ENCODE measurements at regions not wholly inside any gene's neighbourhood (a gene's known extent, or its start where the extent isn't known, plus 50 kb on each side); places are given as distances from the start of the nearest gene placed in this dataset.

DNA sequence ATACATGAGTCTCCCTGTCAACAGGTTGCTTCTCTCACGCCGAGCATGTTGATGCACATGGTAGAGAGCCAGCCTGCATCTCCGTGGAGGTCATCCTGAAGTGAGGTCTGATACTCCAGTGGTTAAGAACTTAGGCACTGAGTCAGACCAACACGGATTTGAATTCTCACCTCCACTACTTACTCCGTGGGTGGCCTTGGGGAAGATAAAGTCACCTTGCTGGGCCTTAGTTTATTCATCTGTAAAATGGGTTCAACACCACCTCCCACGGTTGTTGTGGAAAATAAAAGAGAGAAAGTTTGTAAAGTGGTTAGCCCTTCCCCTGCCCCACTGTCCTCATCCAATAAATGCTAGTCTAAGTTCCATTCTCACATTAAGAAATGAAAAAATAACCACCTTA, 408.9 kb downstream of the MED13L start:
- H3K9ac ChIP-seq (ENCODE audit: low read length): no peak overlapping the region
- H3K9me3 ChIP-seq (ENCODE audit: low read length): no peaks in the 10 kb centered on the region
- H3K4me3 ChIP-seq (ENCODE audit: low read length): no peak overlapping the region
- no peaks in the 10 kb centered on the region for H4K20me1 ChIP-seq (ENCODE audit: insufficient read depth)
- H3K4me2 ChIP-seq (ENCODE audit: low read length): no peak overlapping the region
- H3K9me2 ChIP-seq (ENCODE audit: insufficient read depth, low read length): no peaks in the 10 kb centered on the region
- no peak overlapping the region for H2AFZ ChIP-seq (ENCODE audit: low read depth, low read length)
- TF ChIP-seq POLR2AphosphoS5 (IDR thresholded peaks at IDR 0.05) (no peak), TAF1 (IDR thresholded peaks at IDR 0.05; ENCODE audit: low read depth) (no peak), SMC3 (conservative IDR thresholded peaks at IDR 0.05; ENCODE audit: poor library complexity) (no peak), EP300 (conservative IDR thresholded peaks at IDR 0.05; ENCODE audit: poor library complexity, severe bottlenecking) (no peak), RAD21 (conservative IDR thresholded peaks at IDR 0.05) (no peak), MXI1 (conservative IDR thresholded peaks at IDR 0.05; ENCODE audit: poor library complexity, severe bottlenecking) (no peak), EZH2 (IDR thresholded peaks at IDR 0.05; ENCODE audit: borderline replicate concordance, insufficient read depth, low read length, poor library complexity, severe bottlenecking) (no peak)
- TF ChIP-seq, protein P1, sequence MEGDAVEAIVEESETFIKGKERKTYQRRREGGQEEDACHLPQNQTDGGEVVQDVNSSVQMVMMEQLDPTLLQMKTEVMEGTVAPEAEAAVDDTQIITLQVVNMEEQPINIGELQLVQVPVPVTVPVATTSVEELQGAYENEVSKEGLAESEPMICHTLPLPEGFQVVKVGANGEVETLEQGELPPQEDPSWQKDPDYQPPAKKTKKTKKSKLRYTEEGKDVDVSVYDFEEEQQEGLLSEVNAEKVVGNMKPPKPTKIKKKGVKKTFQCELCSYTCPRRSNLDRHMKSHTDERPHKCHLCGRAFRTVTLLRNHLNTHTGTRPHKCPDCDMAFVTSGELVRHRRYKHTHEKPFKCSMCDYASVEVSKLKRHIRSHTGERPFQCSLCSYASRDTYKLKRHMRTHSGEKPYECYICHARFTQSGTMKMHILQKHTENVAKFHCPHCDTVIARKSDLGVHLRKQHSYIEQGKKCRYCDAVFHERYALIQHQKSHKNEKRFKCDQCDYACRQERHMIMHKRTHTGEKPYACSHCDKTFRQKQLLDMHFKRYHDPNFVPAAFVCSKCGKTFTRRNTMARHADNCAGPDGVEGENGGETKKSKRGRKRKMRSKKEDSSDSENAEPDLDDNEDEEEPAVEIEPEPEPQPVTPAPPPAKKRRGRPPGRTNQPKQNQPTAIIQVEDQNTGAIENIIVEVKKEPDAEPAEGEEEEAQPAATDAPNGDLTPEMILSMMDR (IDR thresholded peaks at IDR 0.05; ENCODE audit: poor library complexity, severe bottlenecking): no peak
- TF ChIP-seq, protein P2, sequence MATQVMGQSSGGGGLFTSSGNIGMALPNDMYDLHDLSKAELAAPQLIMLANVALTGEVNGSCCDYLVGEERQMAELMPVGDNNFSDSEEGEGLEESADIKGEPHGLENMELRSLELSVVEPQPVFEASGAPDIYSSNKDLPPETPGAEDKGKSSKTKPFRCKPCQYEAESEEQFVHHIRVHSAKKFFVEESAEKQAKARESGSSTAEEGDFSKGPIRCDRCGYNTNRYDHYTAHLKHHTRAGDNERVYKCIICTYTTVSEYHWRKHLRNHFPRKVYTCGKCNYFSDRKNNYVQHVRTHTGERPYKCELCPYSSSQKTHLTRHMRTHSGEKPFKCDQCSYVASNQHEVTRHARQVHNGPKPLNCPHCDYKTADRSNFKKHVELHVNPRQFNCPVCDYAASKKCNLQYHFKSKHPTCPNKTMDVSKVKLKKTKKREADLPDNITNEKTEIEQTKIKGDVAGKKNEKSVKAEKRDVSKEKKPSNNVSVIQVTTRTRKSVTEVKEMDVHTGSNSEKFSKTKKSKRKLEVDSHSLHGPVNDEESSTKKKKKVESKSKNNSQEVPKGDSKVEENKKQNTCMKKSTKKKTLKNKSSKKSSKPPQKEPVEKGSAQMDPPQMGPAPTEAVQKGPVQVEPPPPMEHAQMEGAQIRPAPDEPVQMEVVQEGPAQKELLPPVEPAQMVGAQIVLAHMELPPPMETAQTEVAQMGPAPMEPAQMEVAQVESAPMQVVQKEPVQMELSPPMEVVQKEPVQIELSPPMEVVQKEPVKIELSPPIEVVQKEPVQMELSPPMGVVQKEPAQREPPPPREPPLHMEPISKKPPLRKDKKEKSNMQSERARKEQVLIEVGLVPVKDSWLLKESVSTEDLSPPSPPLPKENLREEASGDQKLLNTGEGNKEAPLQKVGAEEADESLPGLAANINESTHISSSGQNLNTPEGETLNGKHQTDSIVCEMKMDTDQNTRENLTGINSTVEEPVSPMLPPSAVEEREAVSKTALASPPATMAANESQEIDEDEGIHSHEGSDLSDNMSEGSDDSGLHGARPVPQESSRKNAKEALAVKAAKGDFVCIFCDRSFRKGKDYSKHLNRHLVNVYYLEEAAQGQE (IDR thresholded peaks at IDR 0.05; ENCODE audit: borderline replicate concordance): no peak
- H3F3A ChIP-seq (ENCODE audit: insufficient read depth, low read length, poor library complexity, severe bottlenecking): no peaks in the 10 kb centered on the region
- H3K36me3 ChIP-seq (ENCODE audit: insufficient read depth, low read length): no peaks in the 10 kb centered on the region
- no peak overlapping the region for H3K27ac ChIP-seq (ENCODE audit: low read length)
- no peaks in the 10 kb centered on the region for H3K79me2 ChIP-seq (replicated peaks; ENCODE audit: insufficient read depth, low read length)
- H3K27me3 ChIP-seq (ENCODE audit: insufficient read depth, low read depth, low read length): no peaks in the 10 kb centered on the region

DNA sequence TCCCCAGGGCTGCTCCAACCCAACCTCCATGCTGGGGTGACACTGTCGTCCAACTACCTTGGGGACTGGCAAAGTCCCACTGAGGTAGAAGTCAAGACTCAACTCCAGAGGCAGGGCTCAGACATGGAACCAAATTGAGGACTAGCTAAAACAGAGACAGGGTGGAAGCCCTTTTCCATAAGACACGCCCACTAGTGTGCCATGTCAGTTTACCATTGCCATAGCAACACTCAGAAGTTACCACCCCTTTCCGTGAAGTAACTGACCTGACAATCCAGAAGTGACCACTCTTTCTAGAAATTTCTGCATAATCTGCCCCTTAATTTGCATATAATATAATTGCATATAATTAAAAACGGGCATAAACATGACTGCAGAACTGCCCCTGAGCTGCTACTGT, 409.6 kb downstream of the MED13L start:
- H3K9me3 ChIP-seq (ENCODE audit: low read length): no peaks in the 10 kb centered on the region
- H4K20me1 ChIP-seq (ENCODE audit: insufficient read depth): no peaks in the 10 kb centered on the region
- H3K36me3 ChIP-seq (ENCODE audit: insufficient read depth, low read length): no peaks in the 10 kb centered on the region
- no peak overlapping the region for H3K9ac ChIP-seq (ENCODE audit: low read length)
- H3K4me3 ChIP-seq (ENCODE audit: low read length): no peak overlapping the region
- H3K9me2 ChIP-seq (ENCODE audit: insufficient read depth, low read length): no peaks in the 10 kb centered on the region
- H3K79me2 ChIP-seq (replicated peaks; ENCODE audit: insufficient read depth, low read length): no peaks in the 10 kb centered on the region
- TF ChIP-seq, protein P2 (IDR thresholded peaks at IDR 0.05; ENCODE audit: borderline replicate concordance): no peak
- TF ChIP-seq, protein P1 (IDR thresholded peaks at IDR 0.05; ENCODE audit: poor library complexity, severe bottlenecking): no peak
- TF ChIP-seq RAD21 (conservative IDR thresholded peaks at IDR 0.05): no peak
- TF ChIP-seq EZH2 (IDR thresholded peaks at IDR 0.05; ENCODE audit: borderline replicate concordance, insufficient read depth, low read length, poor library complexity, severe bottlenecking): no peak
- no peak for TF ChIP-seq MXI1 (conservative IDR thresholded peaks at IDR 0.05; ENCODE audit: poor library complexity, severe bottlenecking)
- no peak for TF ChIP-seq POLR2AphosphoS5 (IDR thresholded peaks at IDR 0.05)
- TF ChIP-seq EP300 (conservative IDR thresholded peaks at IDR 0.05; ENCODE audit: poor library complexity, severe bottlenecking): no peak
- no peak for TF ChIP-seq SMC3 (conservative IDR thresholded peaks at IDR 0.05; ENCODE audit: poor library complexity)
- TF ChIP-seq TAF1 (IDR thresholded peaks at IDR 0.05; ENCODE audit: low read depth): no peak
- H3K27me3 ChIP-seq (ENCODE audit: insufficient read depth, low read depth, low read length): no peaks in the 10 kb centered on the region
- H2AFZ ChIP-seq (ENCODE audit: low read depth, low read length): no peak overlapping the region
- H3F3A ChIP-seq (ENCODE audit: insufficient read depth, low read length, poor library complexity, severe bottlenecking): no peaks in the 10 kb centered on the region
- no peak overlapping the region for H3K27ac ChIP-seq (ENCODE audit: low read length)
- no peak overlapping the region for H3K4me2 ChIP-seq (ENCODE audit: low read length)
